HG03060 (cell line): ENCODE measurements at regions not wholly inside any gene's neighbourhood (a gene's known extent, or its start where the extent isn't known, plus 50 kb on each side); places are given as distances from the start of the nearest gene placed in this dataset.

Source experiments
- ATAC-seq: cut with Tn5 transposase; IDR thresholded peaks from one replicate; pipeline ENCODE4 v1.9.1; 2021; ENCODE audit warnings: low read depth, moderate number of reproducible peaks; ENCODE audit not compliant: unreplicated experiment

- ATAC-seq = no peak
Measured at GRCh38 chr1:81142099-81142826, 658.5 kb upstream of the ADGRL2 start.

DNA sequence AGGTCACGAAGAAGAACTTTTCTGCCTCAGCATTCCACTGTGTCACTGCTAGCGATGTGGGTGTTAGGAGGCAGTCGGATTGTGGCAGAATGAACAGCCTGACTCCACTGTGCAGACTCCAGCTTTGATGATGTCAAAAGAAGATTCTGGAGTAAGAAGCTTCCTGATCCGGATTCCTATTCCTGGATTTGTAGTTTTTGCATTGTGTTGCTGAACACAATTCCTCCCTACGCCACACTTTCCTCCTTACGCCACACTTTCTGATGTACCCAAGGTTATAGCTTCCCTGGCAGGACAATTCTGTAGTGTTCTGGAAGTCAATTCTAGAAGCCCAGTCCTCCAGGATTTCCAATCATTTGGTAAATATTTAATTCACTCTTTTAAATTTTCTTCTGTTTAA is 665.2 kb upstream of the ADGRL2 start:
- no peak for ATAC-seq

DNA sequence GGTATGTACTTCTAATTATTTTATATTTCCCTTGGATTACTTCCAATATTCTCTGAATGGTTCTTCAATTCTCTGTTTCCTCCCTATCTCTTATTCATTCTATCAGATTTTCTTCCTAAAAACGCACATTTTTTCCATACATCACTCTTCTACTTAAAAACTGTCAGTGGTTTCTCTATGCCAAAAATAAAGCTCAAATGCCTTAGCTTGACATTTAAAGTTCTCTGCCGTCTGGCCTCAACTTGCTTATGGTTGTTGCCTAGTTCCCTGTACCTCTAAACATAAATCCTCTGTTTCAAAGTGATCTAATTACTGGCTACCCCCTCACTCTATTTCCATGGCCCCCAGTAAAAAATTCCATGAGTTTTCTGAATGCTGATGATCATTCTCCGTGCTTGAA is 671.0 kb upstream of the ADGRL2 start:
- no peak for ATAC-seq

DNA sequence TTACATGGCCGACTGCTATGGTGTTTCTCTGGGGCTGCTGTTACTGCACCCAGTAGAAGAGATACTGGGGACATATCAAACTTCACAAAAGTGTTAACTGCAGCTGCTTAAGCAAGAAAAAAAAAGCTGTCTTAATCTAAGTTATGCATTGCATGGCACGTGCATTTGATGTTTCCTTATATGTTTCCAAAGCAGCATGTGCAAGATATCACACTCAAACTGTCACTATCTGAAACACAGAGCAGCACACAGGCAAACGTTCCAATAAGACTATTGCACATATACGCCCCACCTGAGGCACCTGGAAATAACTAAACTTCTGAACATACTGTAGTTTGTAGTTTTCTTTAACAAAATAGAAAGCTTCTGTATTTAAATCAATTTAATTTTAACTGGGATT is 671.4 kb upstream of the ADGRL2 start:
- no peak for ATAC-seq

GRCh38 chr1:81128079-81128478 is 672.7 kb upstream of the ADGRL2 start:
- no peak for ATAC-seq

- no peak for ATAC-seq
Measured at GRCh38 chr1:81126989-81127581, 673.6 kb upstream of the ADGRL2 start.

DNA sequence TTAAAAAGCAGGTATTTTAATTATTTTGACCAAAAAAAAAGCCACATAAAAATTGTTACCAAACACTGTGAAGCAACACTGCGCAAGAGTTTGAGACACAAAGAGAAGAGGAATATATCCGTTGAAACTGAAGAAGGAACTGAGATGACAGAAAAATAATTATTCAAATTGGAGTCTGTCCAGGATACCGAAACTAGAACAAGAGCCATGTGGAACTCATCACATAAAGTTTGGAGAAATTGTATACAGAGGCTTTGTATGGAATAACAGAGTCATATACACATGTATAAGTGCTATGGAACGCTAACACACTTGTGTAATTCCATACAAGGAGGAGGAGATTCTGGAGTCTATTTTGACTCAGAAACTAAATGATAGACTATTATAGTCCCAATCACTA is 675.1 kb upstream of the ADGRL2 start:
- ATAC-seq = no peak

DNA sequence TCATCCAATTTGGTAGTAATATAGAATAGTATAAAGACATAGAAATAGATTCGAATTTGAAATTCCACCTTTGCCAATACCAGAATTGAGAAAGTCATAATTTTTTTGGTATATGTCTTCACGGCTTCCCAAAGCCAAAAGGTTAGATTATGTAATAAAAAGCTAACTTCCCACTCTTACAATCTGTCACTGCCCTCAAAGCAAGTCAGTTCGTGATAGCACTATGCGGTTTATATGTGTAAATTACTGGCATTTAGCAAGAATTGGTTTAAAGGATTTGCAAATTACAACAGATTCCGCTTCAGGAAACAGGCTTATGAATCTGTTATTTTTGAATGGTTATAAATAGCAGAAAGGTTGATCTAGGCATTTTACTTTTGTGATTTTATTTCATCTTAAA is 679.4 kb upstream of the ADGRL2 start:
- no peak for ATAC-seq

- no peak for ATAC-seq
Measured at GRCh38 chr1:81119319-81119718, 681.4 kb upstream of the ADGRL2 start.

DNA sequence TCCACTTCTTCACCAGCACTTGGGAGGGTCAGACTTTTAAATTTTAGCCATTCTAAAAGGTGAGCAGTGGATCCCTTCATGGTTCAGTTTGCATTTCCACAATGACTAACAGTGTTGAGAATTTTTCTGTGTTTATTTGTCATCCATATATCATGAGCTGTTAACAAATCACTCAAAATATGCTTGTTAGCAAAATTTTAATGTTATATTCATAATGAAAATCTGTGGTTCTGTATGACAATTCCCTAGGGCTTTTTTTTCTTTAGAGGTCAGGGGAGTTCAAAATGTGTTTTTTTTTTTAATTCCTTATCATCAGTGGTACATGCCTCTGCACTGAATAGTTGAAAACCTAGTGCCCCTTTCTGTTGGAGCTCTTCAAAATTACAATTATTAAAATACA is 682.2 kb upstream of the ADGRL2 start:
- no peak for ATAC-seq

DNA sequence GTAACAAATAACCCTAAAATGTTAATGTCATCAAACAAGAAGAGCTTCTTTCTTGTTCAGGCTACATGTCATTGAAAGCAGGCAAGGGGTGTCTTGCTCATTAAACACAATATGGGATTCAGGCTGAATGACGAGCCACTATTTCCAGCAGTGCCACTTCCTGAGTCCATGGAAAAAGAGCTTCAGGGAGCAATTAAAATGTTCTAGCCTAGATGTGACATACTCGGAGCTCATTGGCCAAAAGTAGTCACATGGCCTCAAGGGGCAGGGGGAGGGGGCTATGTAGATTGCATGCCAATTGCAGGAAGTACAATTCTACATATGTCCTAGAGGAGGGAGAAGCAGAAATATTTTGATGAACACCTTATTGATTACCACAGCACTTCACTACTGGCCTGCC is 685.3 kb upstream of the ADGRL2 start:
- ATAC-seq = no peak

DNA sequence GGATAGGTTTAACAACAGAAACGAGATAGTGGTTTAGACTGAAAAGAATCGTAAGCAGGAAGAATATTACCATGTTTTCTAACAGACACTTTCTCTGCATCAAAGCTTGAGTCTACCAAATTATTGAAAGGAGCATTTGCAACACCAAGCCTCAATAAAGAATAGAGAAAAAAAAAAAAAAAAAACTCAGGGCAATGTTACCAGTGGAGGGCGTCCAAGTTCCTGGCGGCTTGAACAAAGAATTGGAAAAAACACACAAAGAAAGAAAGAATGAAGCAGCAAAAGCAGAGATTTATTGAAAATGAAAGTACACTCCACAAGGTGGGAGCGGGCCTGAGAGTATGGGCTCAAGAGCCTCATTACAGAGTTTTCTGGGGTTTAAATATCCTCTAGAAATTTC is 686.5 kb upstream of the ADGRL2 start:
- ATAC-seq = no peak

DNA sequence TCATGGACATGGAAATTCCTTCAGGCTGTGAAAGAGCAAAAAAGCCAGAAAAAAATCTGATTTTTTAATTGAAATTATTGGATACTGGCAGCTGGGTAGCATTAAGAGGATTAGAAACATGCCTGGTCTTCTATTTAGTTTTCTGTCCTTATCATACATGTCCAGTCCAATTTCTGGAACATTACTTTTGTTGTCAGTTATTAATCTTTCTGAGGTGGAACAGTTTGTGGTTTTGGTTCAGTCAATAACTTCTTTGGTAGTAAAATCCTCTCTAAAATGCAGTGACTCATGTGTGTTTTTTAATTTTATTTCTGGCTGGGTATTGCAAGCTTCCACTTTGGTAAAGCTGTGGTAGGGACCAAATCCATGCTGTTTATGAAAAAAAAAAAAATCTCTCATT is 687.0 kb upstream of the ADGRL2 start:
- no peak for ATAC-seq

GRCh38 chr1:81111818-81112217 is 688.9 kb upstream of the ADGRL2 start:
- ATAC-seq = no peak

DNA sequence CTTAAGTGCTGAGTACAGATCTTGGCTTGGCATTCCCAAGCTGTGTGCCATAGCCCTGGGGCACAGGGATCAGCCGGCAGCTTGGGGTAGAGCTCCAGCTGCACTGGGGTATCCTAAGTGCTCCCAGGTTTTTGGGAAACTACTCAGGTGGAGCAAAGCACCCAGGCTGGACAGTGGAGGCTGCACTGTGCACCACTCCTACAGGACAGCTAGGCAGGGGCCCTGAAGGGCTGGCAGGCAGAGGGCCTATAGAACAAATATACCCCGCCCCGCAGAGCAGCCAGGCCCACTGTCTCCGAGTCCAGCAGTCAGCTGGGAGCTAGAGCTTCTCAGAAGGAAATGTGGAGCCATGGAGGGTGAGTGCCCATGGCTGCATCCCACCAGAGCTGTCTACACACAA is 691.7 kb upstream of the ADGRL2 start:
- ATAC-seq = no peak

- no peak for ATAC-seq
Measured at GRCh38 chr1:81097860-81098259, 702.9 kb upstream of the ADGRL2 start.

- no peak for ATAC-seq
Measured at GRCh38 chr1:81073580-81073979, 727.2 kb upstream of the ADGRL2 start.

- no peak for ATAC-seq
Measured at GRCh38 chr1:81071969-81072753, 728.6 kb upstream of the ADGRL2 start.

GRCh38 chr1:81071072-81071858 is 729.5 kb upstream of the ADGRL2 start:
- no peak for ATAC-seq

- no peak for ATAC-seq
Measured at GRCh38 chr1:81069856-81070255, 730.9 kb upstream of the ADGRL2 start.

GRCh38 chr1:81068726-81069125 is 732.0 kb upstream of the ADGRL2 start:
- ATAC-seq = no peak
